A673 (cell line): ENCODE measurements at regions not wholly inside any gene's neighbourhood (a gene's known extent, or its start where the extent isn't known, plus 50 kb on each side); places are given as distances from the start of the nearest gene placed in this dataset.

Source experiments
- BruUV-seq: library from RNA; stranded (reverse); fragments of 400-500 nt; replicated peaks from 2 replicates; lab custom pipeline; 2021; lab: Mats Ljungman, UMichigan
- CTCF ChIA-PET: fragments of 300-600 bp; sonication (Branson Sonifier 250); formaldehyde crosslinking; loops from one replicate; lab custom pipeline; 2022; ENCODE audit warnings: antibody characterized with exemption; lab: Charles Lee
- POLR2A ChIA-PET: fragments of 300-600 bp; sonication (Branson Sonifier 250); formaldehyde crosslinking; loops from one replicate; lab custom pipeline; 2022; ENCODE audit warnings: antibody characterized with exemption; ENCODE audit not compliant: low non-redundant PET; lab: Charles Lee
- DNase-seq: peaks from one replicate; pipeline ENCODE4 v3.0.0-alpha.2; 2015; ENCODE audit warnings: low spot score
- H3K27ac ChIP-seq: fragments of 200-600 bp; sonication (generic); 2 replicates; pipeline ENCODE4 v1.5.1; 2016; ENCODE audit warnings: mixed run types, low read depth, mild to moderate bottlenecking, mixed read lengths, antibody characterized with exemption, low read length; ENCODE audit not compliant: poor library complexity, severe bottlenecking
- H3K27me3 ChIP-seq: fragments of 200-600 bp; sonication (generic); replicated peaks from 2 replicates; pipeline ENCODE4 v1.6.1; 2017; ENCODE audit warnings: mixed run types, low read depth, mild to moderate bottlenecking, mixed read lengths, antibody characterized with exemption, low read length; ENCODE audit not compliant: insufficient read depth, poor library complexity
- H3K36me3 ChIP-seq: fragments of 200-600 bp; sonication (generic); 2 replicates; pipeline ENCODE4 v1.6.1; 2016; ENCODE audit warnings: mixed run types, mild to moderate bottlenecking, mixed read lengths, antibody characterized with exemption, low read length; ENCODE audit not compliant: insufficient read depth, poor library complexity, severe bottlenecking
- H3K4me1 ChIP-seq: fragments of 200-600 bp; sonication (generic); 2 replicates; pipeline ENCODE4 v1.6.1; 2017; ENCODE audit warnings: mixed run types, mild to moderate bottlenecking, mixed read lengths, antibody characterized with exemption, low read length; ENCODE audit not compliant: insufficient read depth, poor library complexity, severe bottlenecking
- H3K4me3 ChIP-seq: fragments of 200-600 bp; sonication (generic); 2 replicates; pipeline ENCODE4 v1.5.1; 2016; ENCODE audit warnings: low read depth, mixed run types, mild to moderate bottlenecking, mixed read lengths, low read length; ENCODE audit not compliant: poor library complexity, severe bottlenecking
- H3K9me3 ChIP-seq: fragments of 200-600 bp; sonication (generic); 2 replicates; pipeline ENCODE4 v1.6.1; 2016; ENCODE audit warnings: mixed run types, low read depth, mild to moderate bottlenecking, mixed read lengths, antibody characterized with exemption, low read length; ENCODE audit not compliant: poor library complexity, severe bottlenecking
- EZH2 ChIP-seq: fragments of 200-600 bp; sonication (generic); IDR thresholded peaks from 2 replicates; pipeline ENCODE4 v1.6.1; 2017; ENCODE audit warnings: borderline replicate concordance, low read depth, mild to moderate bottlenecking, mixed read lengths, antibody characterized with exemption, low read length; ENCODE audit not compliant: poor library complexity, severe bottlenecking
- intact Hi-C: fragments of 100-400 bp; cut with micrococcal nuclease; formaldehyde crosslinking; loops from one replicate; pipeline ENCODE4 v1.10.0; 2022; ENCODE audit not compliant: unreplicated experiment
- TF ChIP-seq, protein P1 (sequence below): fragments of 300-800, 200-600 bp; sonication (generic); conservative IDR thresholded peaks from 2 replicates; pipeline ENCODE4 v1.5.1; 2017; ENCODE audit warnings: low read depth, mild to moderate bottlenecking, antibody characterized with exemption, low read length, moderate library complexity, mixed read lengths

DNA sequence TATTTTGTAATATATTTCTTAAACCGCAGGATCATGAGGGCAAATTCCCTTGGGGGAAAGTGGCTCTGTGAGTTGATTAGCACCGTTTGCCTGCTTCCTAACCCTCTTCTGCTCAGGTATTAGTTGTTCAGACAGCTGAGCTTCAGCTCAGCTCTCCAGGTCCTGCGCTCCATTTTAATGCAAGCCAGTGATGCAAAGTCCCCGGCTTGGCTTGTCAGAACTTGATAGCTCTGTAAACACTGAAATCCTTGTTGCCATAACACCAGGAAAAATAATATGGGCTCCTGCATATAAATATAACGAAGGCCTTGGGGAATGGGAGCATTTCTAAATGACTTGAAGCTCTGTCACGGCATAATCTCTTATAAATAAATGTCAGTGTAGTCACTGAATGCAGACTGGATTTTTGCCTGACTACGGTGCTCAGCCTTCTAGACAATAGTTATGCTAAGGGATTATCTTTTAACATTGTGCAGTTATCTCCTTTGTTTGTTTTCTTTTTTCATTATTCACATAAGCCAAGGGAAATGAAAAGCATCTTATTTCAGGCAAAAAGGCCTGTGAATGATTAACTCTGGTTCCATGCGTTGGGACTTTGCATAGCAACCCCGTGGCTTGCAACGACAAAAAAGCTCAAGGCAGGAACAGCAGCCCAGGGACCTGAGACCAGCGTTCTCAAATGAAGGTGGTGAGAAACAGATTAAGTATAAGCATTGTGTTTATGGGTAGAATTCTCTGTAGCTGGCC is 253.2 kb downstream of the SPRY1 start:
- TF ChIP-seq, protein P1, sequence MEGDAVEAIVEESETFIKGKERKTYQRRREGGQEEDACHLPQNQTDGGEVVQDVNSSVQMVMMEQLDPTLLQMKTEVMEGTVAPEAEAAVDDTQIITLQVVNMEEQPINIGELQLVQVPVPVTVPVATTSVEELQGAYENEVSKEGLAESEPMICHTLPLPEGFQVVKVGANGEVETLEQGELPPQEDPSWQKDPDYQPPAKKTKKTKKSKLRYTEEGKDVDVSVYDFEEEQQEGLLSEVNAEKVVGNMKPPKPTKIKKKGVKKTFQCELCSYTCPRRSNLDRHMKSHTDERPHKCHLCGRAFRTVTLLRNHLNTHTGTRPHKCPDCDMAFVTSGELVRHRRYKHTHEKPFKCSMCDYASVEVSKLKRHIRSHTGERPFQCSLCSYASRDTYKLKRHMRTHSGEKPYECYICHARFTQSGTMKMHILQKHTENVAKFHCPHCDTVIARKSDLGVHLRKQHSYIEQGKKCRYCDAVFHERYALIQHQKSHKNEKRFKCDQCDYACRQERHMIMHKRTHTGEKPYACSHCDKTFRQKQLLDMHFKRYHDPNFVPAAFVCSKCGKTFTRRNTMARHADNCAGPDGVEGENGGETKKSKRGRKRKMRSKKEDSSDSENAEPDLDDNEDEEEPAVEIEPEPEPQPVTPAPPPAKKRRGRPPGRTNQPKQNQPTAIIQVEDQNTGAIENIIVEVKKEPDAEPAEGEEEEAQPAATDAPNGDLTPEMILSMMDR, result no peak
- TF ChIP-seq EZH2, result no peak
- intact Hi-C loops, result loop anchor here (10.0 kb wide), 2 partner anchors 85 to 615 kb away; no protein-coding TSS in a partner anchor
- CTCF ChIA-PET, result no interaction called here
- Histone ChIP-seq H3K27me3 (no peaks in the 10 kb centered on the region), H3K4me1 (no peaks in the 10 kb centered on the region), H3K27ac (no peak overlapping the region), H3K36me3 (no peaks in the 10 kb centered on the region), H3K4me3 (no peak overlapping the region), H3K9me3 (no peaks in the 10 kb centered on the region)
- DNase-seq, result peak; percentile 13
- no TSS peak for BruUV-seq
- POLR2A ChIA-PET, result no interaction called here

DNA sequence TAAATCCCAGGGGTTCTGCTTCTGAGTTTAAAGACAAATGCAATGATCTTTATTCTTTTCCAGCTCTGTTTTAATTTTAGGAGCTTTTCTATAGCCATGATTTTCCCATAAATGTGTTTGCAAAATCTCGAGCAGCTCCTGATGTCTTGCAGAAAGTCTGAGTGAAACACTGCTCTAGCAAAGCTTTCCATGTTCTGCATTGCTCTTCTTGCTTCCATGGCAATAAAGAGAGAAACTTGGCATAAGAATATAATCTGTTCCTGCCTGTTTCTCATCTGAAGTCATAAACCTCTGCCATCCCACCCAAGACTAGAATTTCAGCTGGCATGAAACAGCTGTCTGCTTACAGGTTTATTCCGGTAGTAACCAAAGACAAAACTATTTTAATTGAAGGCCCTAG is 254.5 kb downstream of the SPRY1 start:
- CTCF ChIA-PET, result no interaction called here
- no peak for TF ChIP-seq EZH2
- TF ChIP-seq, protein P1, result no peak
- Histone ChIP-seq H3K27me3 (no peaks in the 10 kb centered on the region), H3K9me3 (peaks cover 2% of the 10 kb centered on the region), H3K4me3 (no peak overlapping the region), H3K36me3 (no peaks in the 10 kb centered on the region), H3K4me1 (no peaks in the 10 kb centered on the region), H3K27ac (no peak overlapping the region)
- DNase-seq, result no peak
- POLR2A ChIA-PET, result no interaction called here
- BruUV-seq, result no TSS peak
- intact Hi-C loops, result loop anchor here (10.0 kb wide), 2 partner anchors 86 to 614 kb away; no protein-coding TSS in a partner anchor

DNA sequence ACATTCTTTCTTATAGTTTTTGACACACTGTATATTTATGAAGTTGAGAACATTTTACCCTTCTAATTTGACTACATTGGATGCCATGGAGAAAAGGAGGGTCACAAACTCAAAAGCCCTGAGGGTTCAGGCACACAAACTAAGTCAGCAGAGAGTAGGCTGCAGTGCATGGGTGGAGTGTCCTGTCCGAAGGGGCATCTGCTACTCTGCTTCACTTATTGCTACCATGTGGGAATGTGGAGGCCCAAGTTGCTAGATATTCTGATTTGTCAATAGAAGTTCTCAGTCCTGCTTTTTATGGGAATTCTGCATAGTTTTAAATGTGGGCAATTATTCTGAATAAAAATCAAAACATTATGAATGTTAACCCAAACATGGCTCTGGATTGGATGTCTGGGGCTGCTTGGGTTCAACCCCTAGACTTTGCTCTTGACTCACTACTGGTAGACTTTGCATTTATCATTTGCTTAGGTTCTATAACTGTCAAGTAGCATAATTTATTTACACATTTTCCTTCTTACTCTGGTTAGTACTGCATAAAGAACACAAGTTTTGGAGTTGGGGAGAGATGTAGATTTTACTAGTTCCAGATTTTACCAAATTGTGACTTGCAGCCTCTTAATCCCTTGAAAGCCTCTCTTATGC is 255.1 kb downstream of the SPRY1 start:
- Histone ChIP-seq H3K4me3 (no peak overlapping the region), H3K27ac (no peak overlapping the region), H3K9me3 (peaks cover 8% of the 10 kb centered on the region), H3K36me3 (no peaks in the 10 kb centered on the region), H3K4me1 (no peaks in the 10 kb centered on the region), H3K27me3 (no peaks in the 10 kb centered on the region)
- POLR2A ChIA-PET, result no interaction called here
- TF ChIP-seq, protein P1, result no peak
- no TSS peak for BruUV-seq
- no peak for DNase-seq
- CTCF ChIA-PET, result no interaction called here
- intact Hi-C loops, result loop anchor here (10.0 kb wide), 2 partner anchors 87 to 613 kb away; no protein-coding TSS in a partner anchor
